ENCODE measurements at regions not wholly inside any gene's neighbourhood (a gene's known extent, or its start where the extent isn't known, plus 50 kb on each side); places are given as distances from the start of the nearest gene placed in this dataset.

DNA sequence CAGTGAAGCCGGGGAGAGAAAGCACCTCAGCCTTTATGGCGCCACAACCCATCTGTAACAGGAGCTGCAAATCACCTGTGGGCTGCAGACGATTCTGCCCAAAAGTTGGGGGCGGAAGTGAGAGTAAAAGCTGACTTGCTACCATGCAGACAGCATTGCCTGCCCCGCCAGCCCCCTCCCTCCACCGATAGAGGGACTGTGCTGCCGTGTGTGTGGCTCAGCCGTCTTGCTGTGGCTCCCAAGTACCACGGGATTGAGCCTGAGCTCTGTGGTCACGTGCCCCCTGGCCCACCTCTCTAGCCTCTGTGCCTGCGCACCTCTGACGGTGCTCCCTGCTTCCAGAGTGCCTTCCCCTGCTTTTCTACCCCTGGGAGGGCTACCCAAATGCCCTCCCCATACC lies 79.6 kb downstream of the GLI2 start:
- Histone ChIP-seq H3K4me1 (no peaks in the 10 kb centered on the region), H3K4me3 (no peak overlapping the region), H3K27ac (no peak overlapping the region), H3K36me3 (replicated peaks in 1 of 2; ENCODE audit: insufficient read depth in 1 of 2, low read depth in 2 of 2) (no peaks in the 10 kb centered on the region), H3K9me3 (no peaks in the 10 kb centered on the region), H3K27me3 (no peaks in the 10 kb centered on the region)
- intact Hi-C loops (cut with DNase I): no loop called here
- DNase-seq (no peak), ATAC-seq (no peak)
- WGBS, 2 donors: 74 to 79% methylated on average over 8 to 12 of the region's 12 CpGs
- TF ChIP-seq, protein P1, sequence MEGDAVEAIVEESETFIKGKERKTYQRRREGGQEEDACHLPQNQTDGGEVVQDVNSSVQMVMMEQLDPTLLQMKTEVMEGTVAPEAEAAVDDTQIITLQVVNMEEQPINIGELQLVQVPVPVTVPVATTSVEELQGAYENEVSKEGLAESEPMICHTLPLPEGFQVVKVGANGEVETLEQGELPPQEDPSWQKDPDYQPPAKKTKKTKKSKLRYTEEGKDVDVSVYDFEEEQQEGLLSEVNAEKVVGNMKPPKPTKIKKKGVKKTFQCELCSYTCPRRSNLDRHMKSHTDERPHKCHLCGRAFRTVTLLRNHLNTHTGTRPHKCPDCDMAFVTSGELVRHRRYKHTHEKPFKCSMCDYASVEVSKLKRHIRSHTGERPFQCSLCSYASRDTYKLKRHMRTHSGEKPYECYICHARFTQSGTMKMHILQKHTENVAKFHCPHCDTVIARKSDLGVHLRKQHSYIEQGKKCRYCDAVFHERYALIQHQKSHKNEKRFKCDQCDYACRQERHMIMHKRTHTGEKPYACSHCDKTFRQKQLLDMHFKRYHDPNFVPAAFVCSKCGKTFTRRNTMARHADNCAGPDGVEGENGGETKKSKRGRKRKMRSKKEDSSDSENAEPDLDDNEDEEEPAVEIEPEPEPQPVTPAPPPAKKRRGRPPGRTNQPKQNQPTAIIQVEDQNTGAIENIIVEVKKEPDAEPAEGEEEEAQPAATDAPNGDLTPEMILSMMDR (IDR thresholded peaks at IDR 0.05): no peak

DNA sequence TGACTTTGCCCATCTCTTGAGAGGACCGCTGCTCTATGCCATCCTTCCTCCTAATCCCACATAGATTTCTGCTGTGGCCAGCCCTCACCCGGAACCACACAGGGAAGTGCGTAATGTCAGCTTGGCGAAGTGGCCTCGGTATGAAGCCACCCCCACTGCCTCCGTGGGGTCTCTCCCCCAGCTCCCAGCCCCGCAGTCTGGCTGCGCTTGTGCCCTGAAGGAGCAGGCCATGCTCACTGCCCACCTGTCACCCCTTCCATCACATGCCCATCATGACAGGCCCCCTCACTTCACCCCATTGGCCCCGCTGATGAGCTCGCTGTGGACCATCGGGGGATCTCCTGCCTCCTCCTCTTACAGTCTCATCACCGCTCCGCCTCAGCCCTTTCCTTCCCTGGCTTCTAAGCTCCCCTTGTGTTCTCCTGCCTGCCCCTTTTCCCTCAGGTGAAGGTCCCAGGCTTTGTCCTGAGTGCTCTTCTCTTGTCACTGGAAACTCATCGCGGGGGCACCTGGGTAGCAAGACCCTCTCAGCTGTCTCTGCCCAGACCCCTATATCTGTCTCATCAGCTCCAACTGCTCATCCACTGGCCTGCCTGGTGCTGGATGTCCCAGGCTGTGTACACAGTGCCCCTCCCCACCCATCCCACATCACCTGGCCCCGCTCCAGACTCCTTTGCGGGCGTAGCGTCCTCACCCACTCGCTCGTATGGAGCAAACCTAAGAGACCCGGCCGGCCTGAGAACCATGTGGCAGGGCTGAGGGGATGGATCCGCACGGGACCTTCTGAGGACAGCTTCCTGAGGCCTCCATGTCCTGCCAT lies 81.7 kb downstream of the GLI2 start:
- intact Hi-C loops (cut with DNase I): no loop called here
- H3K36me3 ChIP-seq (replicated peaks in 1 of 2; ENCODE audit: insufficient read depth in 1 of 2, low read depth in 2 of 2): no peaks in the 10 kb centered on the region
- DNase-seq: no peak
- H3K4me1 ChIP-seq: no peaks in the 10 kb centered on the region
- H3K27ac ChIP-seq: no peak overlapping the region
- no peak overlapping the region for H3K4me3 ChIP-seq
- 93 to 94% methylated on average over 25 of the region's 25 CpGs for WGBS, 2 donors
- H3K27me3 ChIP-seq: no peaks in the 10 kb centered on the region
- no peaks in the 10 kb centered on the region for H3K9me3 ChIP-seq
- no peak for ATAC-seq
- TF ChIP-seq, protein P1 (IDR thresholded peaks at IDR 0.05): no peak
- TF ChIP-seq POLR2A (IDR thresholded peaks at IDR 0.05): no peak

DNA sequence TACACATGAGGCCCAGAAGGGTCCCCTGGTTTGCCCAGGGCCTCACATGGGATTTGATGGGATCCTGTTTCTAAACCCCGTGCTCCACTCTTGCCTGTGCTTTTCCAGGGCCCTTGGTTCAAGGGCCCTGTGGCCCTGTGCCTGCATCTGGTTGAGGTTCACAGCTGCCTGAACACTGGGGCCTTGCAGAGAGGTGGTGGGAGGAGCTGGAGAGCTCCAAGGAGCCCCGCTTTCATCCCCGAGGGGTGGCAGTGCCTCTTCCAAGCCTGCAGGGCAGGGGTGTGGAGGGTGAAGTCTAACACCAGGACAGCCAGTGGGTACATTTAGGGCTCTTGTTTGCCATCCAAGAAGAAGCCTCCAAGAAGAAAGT lies 82.3 kb downstream of the GLI2 start:
- Histone ChIP-seq H3K9me3 (no peaks in the 10 kb centered on the region), H3K27me3 (no peaks in the 10 kb centered on the region), H3K4me1 (no peaks in the 10 kb centered on the region), H3K36me3 (replicated peaks in 1 of 2; ENCODE audit: insufficient read depth in 1 of 2, low read depth in 2 of 2) (no peaks in the 10 kb centered on the region), H3K4me3 (no peak overlapping the region), H3K27ac (no peak overlapping the region)
- no peak for ATAC-seq
- TF ChIP-seq, protein P1 (IDR thresholded peaks at IDR 0.05): no peak
- TF ChIP-seq POLR2A (IDR thresholded peaks at IDR 0.05): no peak
- 96% methylated on average over 3 of the region's 3 CpGs; no CpG with 5 or more reads in 1 of the 2 donors for WGBS, 2 donors
- no peak for DNase-seq
- intact Hi-C loops (cut with DNase I): no loop called here

DNA sequence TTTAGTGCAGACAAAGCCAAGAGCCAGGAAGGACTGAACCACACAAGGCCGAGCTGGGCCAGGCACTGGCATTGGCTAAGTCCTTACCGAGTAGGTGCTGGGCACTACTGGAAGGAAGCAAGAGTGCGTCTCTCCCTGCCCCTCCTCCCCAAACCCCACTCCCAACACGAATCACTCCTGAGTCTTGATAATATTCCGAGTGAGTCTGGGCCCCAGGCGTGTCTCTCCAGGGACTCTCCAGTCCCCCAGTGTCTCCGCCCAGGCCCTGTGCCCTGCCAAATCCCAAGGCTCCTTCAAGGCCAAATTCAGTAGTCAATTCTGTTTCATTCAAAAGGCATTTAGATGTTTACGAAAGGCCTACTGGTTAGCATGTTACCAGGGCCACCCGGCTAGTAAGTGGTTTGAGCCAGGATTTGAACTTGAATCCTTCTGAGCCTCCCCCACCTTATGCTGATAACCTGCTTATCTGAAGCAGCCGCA lies 82.8 kb downstream of the GLI2 start:
- intact Hi-C loops (cut with DNase I): no loop called here
- Histone ChIP-seq H3K27ac (no peak overlapping the region), H3K27me3 (no peaks in the 10 kb centered on the region), H3K36me3 (replicated peaks in 1 of 2; ENCODE audit: insufficient read depth in 1 of 2, low read depth in 2 of 2) (no peaks in the 10 kb centered on the region), H3K4me3 (no peak overlapping the region), H3K9me3 (no peaks in the 10 kb centered on the region), H3K4me1 (no peaks in the 10 kb centered on the region)
- ATAC-seq (peak; percentile 59), DNase-seq (peak; percentile 40 to 71 (median 64))
- WGBS, 2 donors: 49 to 61% methylated on average over 8 to 10 of the region's 10 CpGs
- no peak for TF ChIP-seq POLR2A (IDR thresholded peaks at IDR 0.05)
- TF ChIP-seq, protein P1 (IDR thresholded peaks at IDR 0.05): no peak

DNA sequence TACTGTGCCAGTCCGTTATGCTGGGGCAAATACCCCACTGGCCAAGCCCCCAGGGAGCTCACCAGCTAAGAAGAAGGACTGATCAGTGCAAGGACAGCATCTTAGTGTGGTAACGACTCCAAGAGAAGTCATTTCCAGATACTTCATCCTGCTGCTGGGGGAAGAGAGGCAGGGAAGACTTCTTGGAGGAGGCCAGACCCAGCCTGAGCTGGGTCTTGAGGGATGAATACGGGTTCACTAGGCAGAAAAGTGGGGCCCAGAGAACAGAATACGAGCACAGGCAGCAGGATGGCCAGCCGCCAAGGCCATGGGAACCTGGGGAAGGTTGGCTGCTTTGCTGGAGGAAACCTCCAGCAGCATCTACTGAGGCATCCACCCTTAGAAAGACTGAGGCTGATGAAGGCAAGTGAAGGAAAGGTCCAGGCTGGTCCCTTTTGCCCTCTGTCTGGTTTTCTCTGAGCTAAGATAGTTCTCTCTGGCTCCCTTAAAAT lies 84.1 kb downstream of the GLI2 start:
- ATAC-seq (no peak), DNase-seq (no peak)
- H3K4me3 ChIP-seq: no peak overlapping the region
- no peaks in the 10 kb centered on the region for H3K9me3 ChIP-seq
- intact Hi-C loops (cut with DNase I): no loop called here
- TF ChIP-seq, protein P1 (IDR thresholded peaks at IDR 0.05): no peak
- no peak for TF ChIP-seq POLR2A (IDR thresholded peaks at IDR 0.05)
- H3K36me3 ChIP-seq (replicated peaks in 1 of 2; ENCODE audit: insufficient read depth in 1 of 2, low read depth in 2 of 2): no peaks in the 10 kb centered on the region
- 71 to 80% methylated on average over 5 of the region's 5 CpGs for WGBS, 2 donors
- H3K27ac ChIP-seq: no peak overlapping the region
- H3K27me3 ChIP-seq: no peaks in the 10 kb centered on the region
- no peaks in the 10 kb centered on the region for H3K4me1 ChIP-seq
